ENCODE measurements at regions not wholly inside any gene's neighbourhood (a gene's known extent, or its start where the extent isn't known, plus 50 kb on each side); places are given as distances from the start of the nearest gene placed in this dataset.
A peak's percentile ranks its signal among the peaks of the same experiment; 100 is the strongest.

GRCh38 chr15:87343966-87344365 lies 912.6 kb downstream of the NTRK3 start:
- no peak for TF ChIP-seq CTCF (IDR thresholded peaks at IDR 0.05; ENCODE audit: low read depth, low read length)
- no peak overlapping the region for H3K4me3 ChIP-seq (ENCODE audit: low read depth, low read length)
- in situ Hi-C loops (cut with HindIII; ENCODE audit: low sequenced_read_pairs), result no loop called here
- DNase-seq (ENCODE audit: low read depth, low spot score), result no peak

- no peak overlapping the region for H3K4me3 ChIP-seq (ENCODE audit: low read depth, low read length)
- DNase-seq (ENCODE audit: low read depth, low spot score), result no peak
- in situ Hi-C loops (cut with HindIII; ENCODE audit: low sequenced_read_pairs), result no loop called here
- TF ChIP-seq CTCF (IDR thresholded peaks at IDR 0.05; ENCODE audit: low read depth, low read length), result no peak
Measured at GRCh38 chr15:87340370-87340769, 916.2 kb downstream of the NTRK3 start.

GRCh38 chr15:87326269-87326668 lies 930.3 kb downstream of the NTRK3 start:
- TF ChIP-seq CTCF (IDR thresholded peaks at IDR 0.05; ENCODE audit: low read depth, low read length), result no peak
- in situ Hi-C loops (cut with HindIII; ENCODE audit: low sequenced_read_pairs), result no loop called here
- H3K4me3 ChIP-seq (ENCODE audit: low read depth, low read length), result no peak overlapping the region
- peak; percentile 23 for DNase-seq (ENCODE audit: low read depth, low spot score)

- DNase-seq (ENCODE audit: low read depth, low spot score), result no peak
- H3K4me3 ChIP-seq (ENCODE audit: low read depth, low read length), result no peak overlapping the region
- TF ChIP-seq CTCF (IDR thresholded peaks at IDR 0.05; ENCODE audit: low read depth, low read length), result no peak
- in situ Hi-C loops (cut with HindIII; ENCODE audit: low sequenced_read_pairs), result no loop called here
Measured at GRCh38 chr15:87322870-87323269, 933.7 kb downstream of the NTRK3 start.

- TF ChIP-seq CTCF (IDR thresholded peaks at IDR 0.05; ENCODE audit: low read depth, low read length), result no peak
- no peak overlapping the region for H3K4me3 ChIP-seq (ENCODE audit: low read depth, low read length)
- no peak for DNase-seq (ENCODE audit: low read depth, low spot score)
- in situ Hi-C loops (cut with HindIII; ENCODE audit: low sequenced_read_pairs), result no loop called here
Measured at GRCh38 chr15:87322265-87322664, 934.3 kb downstream of the NTRK3 start.

- no peak for DNase-seq (ENCODE audit: low read depth, low spot score)
- H3K4me3 ChIP-seq (ENCODE audit: low read depth, low read length), result no peak overlapping the region
- in situ Hi-C loops (cut with HindIII; ENCODE audit: low sequenced_read_pairs), result no loop called here
- no peak for TF ChIP-seq CTCF (IDR thresholded peaks at IDR 0.05; ENCODE audit: low read depth, low read length)
Measured at GRCh38 chr15:87317900-87318299, 938.6 kb downstream of the NTRK3 start.

GRCh38 chr15:87312221-87312620 lies 944.3 kb downstream of the NTRK3 start:
- no peak for TF ChIP-seq CTCF (IDR thresholded peaks at IDR 0.05; ENCODE audit: low read depth, low read length)
- in situ Hi-C loops (cut with HindIII; ENCODE audit: low sequenced_read_pairs), result no loop called here
- H3K4me3 ChIP-seq (ENCODE audit: low read depth, low read length), result no peak overlapping the region
- DNase-seq (ENCODE audit: low read depth, low spot score), result peak; percentile 15

Measured in astrocyte of the spinal cord (primary cell).